OCI-M1 (cell line): ENCODE measurements at regions not wholly inside any gene's neighbourhood (a gene's known extent, or its start where the extent isn't known, plus 50 kb on each side); places are given as distances from the start of the nearest gene placed in this dataset.

Source experiments
- DNase-seq: peaks from one replicate; lab custom pipeline; 2025; lab: John Stamatoyannopoulos, UW

- no peak for DNase-seq
Measured at GRCh38 chr2:126793885-126794613, 104.6 kb upstream of the TEX51 start.

GRCh38 chr2:126795656-126796055, 103.0 kb upstream of the TEX51 start:
- no peak for DNase-seq

GRCh38 chr2:126796931-126797621, 101.6 kb upstream of the TEX51 start:
- no peak for DNase-seq

GRCh38 chr2:126797622-126798275, 100.9 kb upstream of the TEX51 start:
- no peak for DNase-seq

- DNase-seq = no peak
Measured at GRCh38 chr2:126798276-126799140, 100.2 kb upstream of the TEX51 start.

GRCh38 chr2:126799301-126799700, 99.4 kb upstream of the TEX51 start:
- DNase-seq = no peak

GRCh38 chr2:126801473-126801872, 97.2 kb upstream of the TEX51 start:
- no peak for DNase-seq

GRCh38 chr2:126802316-126802715, 96.4 kb upstream of the TEX51 start:
- no peak for DNase-seq

GRCh38 chr2:126802774-126803433, 95.8 kb upstream of the TEX51 start:
- DNase-seq = no peak

- DNase-seq = no peak
Measured at GRCh38 chr2:126803434-126803775, 95.3 kb upstream of the TEX51 start.

GRCh38 chr2:126804347-126804746, 94.3 kb upstream of the TEX51 start:
- DNase-seq = no peak

GRCh38 chr2:126808929-126809328, 89.8 kb upstream of the TEX51 start:
- DNase-seq = no peak

- DNase-seq = no peak
Measured at GRCh38 chr2:126809340-126809739, 89.3 kb upstream of the TEX51 start.

- DNase-seq = no peak
Measured at GRCh38 chr2:126810001-126810400, 88.7 kb upstream of the TEX51 start.

GRCh38 chr2:126811101-126811500, 87.6 kb upstream of the TEX51 start:
- peak; percentile 37 for DNase-seq

- no peak for DNase-seq
Measured at GRCh38 chr2:126817172-126817571, 81.5 kb upstream of the TEX51 start.

- DNase-seq = no peak
Measured at GRCh38 chr2:126822115-126822514, 76.6 kb upstream of the TEX51 start.

GRCh38 chr2:126822921-126823320, 75.8 kb upstream of the TEX51 start:
- DNase-seq = no peak

- no peak for DNase-seq
Measured at GRCh38 chr2:126823951-126824350, 74.7 kb upstream of the TEX51 start.

- peak; percentile 6 for DNase-seq
Measured at GRCh38 chr2:126824663-126825062, 74.0 kb upstream of the TEX51 start.

- DNase-seq = no peak
Measured at GRCh38 chr2:126825316-126825715, 73.4 kb upstream of the TEX51 start.

GRCh38 chr2:126826491-126826890, 72.2 kb upstream of the TEX51 start:
- no peak for DNase-seq
